ENCODE measurements at regions not wholly inside any gene's neighbourhood (a gene's known extent, or its start where the extent isn't known, plus 50 kb on each side); places are given as distances from the start of the nearest gene placed in this dataset.
"Not testable (repeated sequence)": the region's sequence is repeated elsewhere in the genome, so short reads cannot be mapped to it uniquely, and the experiment has no call there.

DNA sequence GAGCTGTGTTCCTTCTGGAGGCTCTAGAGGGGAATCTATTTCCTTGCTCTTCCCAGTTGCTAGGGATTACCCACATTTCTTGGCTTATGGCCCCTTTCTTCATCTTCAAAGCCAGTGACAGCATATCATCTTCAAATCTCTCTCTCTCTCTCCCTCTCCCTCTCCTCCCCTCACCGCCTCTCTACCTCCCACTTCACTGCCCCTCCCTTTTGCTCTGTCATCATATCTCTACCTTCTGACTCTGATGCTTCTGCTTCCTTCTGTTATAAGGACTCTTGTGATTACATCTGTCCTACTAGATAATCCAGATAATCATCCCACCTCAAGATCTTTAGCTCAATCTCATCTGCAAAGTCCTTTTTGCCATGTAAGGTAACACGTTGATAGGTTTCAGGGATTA, 93.1 kb upstream of the TEX13D start:
- DNase-seq, result no peak

DNA sequence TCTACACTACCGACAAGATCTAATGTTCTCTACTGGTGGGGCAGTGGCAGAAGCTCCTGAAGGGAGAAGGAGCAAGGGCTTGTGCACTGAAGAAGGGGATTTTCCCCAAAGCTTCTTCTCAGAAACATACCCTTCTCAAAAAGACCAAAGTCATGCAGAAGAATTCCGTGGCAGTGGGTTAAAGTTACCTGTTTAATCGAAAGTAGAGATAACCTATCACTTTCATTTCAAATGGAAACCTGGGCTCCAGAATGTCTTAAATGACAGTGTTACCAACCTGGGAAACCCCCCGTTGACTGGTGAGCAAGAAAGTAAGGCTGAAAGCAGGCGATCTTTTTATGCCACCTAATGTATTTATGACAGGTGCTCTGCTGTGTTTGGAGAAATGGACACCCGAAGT, 92.5 kb upstream of the TEX13D start:
- DNase-seq, result no peak

DNA sequence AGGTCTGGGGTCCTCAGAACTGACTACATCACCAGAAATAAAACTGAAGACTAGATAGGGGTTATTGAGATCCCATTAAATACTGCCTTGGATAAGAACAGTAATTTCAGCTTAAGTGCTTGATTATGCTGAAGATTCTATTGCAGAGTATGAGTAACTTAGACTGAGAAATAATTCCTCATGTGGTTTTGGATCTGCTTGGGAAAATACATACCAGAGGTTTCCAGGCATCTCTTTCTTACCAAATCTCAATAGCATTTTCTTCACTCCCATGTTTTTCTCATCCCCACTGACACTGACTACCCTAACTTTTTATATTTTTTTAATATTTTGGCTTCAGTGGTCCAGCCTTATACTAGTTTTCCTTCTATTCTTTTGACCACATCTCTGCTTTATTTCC, 92.0 kb upstream of the TEX13D start:
- no peak for DNase-seq

DNA sequence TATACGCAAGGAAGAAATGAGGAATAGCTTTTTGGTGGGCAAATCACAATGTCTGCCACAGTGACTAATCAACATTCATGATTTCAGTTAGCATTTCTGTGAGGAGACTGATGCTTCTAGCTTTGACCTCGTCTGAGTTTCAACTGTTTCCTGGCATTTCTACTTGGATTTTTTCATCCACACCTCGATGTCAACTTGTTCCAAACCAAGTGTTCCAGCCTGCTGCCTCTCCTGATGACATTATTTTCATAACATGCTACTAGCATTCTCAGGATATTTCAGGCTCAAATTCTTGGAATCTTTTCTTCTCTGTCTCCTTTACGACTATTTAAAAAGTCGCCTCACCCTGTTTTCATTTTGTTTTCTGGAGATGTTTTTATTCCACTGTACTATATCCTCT, 90.3 kb upstream of the TEX13D start:
- DNase-seq, result no peak

DNA sequence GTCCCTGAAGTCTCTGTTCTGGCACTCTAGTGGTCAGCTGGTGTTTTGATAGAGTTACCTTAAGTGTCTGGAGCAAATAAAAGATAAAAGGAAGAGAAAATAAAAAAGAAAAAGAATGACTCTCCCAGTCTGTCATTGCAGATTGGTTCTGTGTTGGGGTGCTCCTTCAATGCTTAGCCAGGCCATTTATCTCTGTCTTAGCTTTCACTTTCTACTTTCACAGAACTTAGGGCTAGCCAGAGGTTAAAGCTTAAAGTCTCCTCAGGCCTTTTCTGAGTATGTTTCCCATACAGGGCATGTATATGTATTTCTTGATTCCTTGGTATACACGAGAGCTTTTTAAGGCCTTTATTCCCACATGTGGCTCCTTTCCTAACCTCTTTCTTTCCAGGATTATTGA, 83.1 kb upstream of the TEX13D start:
- no peak for DNase-seq

DNA sequence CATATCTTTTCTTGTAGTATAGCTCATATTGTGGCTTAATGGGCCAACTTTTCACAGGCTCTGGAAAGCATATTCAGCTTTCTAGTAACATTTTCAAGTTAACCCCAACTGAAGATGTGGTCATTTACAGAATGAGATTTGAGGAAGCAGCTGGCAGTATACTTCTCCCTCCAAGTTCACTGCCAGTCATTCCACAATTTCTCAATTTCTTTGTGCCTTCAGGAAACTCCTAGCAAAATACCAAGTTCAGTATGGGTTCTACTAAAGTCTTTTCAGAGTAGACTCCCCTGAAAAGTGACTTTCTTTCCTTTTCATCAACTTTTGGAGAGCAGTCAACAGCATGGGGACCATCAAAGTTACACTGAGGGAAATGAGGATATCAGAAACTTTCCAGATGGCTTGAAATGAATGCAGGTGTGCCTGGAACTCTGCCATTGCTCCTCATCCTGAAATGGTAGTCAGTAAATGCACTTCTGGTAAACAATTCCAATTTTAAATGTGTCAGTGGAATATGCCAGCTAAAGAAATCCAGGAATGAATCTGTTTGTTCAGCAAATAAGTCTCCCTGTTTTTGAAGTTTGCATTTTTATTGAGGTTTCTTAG, 81.5 kb upstream of the TEX13D start:
- DNase-seq, result no peak

DNA sequence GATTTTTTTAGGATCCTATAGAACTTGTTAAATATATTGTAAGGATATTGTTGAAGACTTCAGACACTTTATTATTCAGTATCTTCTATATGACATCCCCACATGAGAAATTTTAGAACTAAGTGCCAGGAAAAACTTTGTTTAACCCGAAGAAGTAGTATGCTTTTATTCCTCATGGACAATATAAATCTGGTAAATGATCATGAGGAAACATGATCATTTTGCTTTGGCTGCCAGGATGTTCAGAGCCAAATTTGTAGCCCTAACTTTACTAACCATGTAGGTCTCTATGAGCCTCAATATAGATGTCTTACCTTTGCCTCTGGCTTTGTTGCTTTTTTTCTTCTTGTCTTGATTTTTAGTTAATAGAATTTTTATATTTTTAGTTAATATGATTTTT, 77.8 kb upstream of the TEX13D start:
- no peak for DNase-seq

DNA sequence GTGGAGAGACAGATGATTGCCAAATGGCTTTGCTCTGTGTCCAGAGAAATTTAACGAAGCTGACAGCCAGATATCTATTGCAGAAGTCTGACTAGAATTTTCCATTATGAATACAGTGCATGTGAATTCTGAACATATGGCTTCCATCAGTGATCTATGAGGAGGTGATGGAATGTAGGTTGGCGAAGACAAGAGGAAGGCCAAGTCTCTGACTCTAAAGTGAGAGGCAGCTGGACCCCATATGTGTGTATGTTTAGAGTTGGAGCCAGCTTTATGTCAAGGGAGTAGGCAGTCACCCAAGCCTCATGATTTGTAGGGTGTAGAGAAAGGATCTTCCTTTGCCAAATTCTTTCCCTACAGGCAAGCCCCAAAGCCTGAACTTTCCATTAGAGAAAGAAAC, 76.2 kb upstream of the TEX13D start:
- peak; percentile 88 for DNase-seq

DNA sequence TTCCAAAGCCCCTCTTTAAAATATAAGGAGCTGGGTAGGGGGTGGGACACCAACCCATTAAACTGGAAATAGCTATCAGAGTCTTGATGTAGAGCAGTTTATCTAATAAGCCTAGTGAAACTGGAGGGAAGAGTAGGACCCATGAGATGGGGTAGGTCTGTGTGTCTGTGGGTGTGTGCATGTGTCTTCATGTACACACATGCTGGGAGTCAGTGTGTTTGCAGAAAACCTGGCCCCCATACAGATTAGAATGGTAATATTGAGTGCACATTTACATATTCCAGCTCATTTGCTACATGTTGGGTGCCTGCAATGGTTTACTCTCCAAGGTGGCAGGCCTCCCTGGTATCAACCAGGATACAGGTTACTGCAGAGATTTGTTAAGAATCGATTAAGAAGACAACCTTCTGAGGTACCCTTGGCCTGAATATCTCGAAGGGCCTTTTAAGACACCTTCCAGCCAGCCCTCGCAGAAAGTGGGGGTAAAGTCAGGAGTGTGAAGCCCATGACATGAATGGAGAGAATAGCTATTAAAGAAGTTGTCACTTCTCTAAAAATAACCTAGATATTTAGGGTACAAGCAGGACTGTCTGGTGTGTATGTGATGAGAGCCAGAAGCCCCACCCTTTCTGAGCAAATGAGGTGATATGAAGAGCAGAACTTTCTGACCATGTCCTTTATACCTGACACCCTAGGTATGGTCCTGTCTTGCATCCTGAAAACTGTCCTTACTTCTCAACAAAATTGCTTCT, 75.7 kb upstream of the TEX13D start:
- DNase-seq, result no peak

DNA sequence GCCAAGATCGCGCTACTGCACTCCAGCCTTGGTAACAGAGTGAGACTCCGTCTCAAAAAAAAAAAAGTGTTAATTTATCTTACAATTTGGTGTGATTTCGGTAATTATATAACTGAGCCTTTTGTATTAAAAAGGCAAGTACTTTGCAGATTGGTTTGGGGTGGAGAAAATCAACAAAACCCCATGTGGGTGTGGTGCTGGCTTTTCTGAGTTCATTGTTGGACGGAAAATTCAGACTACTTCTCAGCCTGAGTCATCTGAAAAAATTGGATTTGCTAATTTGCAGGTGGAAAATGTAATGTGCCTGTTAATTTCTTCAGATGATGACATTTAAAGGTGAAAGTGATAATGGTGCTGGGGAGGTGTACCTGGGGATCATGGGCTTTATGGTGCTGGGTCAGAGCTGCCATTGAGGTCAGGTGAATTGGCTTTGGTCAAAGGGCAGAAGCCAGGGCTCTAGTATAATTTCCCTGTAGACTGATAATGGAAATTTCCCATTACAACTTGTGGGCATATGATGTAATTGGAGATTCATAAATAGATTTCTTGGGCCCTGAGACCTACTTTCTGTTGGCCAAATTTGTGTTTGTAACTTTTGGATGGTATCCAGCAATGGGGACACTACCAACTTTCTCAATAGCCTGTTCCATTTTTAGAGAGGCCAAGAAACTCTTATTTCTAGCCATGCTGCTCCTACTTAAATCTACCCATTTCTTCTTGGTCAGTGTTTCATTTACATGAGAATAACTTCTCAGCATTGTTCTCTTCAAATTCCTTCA, 74.3 kb upstream of the TEX13D start:
- no peak for DNase-seq

DNA sequence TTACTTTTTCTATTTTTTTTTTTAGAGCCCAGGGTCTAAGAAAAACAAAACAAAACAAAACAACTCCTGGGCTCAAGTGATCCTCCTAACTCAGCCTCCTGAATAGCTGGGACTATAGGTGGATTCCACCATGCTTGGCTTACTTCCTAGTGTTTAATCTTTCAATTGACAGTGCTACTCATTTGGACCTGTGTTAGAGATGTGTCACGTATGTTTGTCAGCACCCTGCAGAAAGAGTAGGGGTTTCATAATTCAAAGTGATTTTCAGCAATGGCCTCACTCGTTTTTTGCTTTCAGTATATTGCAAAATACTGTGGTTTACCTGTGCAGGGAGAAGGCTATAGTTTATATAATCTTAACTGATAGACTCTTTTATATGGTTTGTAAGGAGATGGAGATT, 71.6 kb upstream of the TEX13D start:
- DNase-seq, result no peak

DNA sequence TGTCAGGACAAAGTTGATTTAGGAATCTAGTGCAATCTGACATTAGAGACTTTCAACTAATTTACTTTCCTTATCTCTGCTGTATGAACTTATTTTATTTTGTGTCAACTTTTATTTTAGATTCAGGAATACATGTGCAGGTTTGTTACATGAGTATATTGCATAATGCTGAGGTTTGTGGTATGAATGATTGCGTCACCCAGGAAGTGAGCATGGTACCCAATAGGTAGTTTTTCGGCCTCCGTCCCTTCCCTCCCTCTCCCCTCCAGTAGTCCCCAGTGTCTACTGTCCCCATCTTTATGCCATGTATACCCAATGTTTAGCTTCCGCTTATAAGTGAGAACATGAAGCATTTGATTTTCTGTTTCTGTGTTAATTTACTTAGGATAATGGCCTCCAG, 68.7 kb upstream of the TEX13D start:
- no peak for DNase-seq

DNA sequence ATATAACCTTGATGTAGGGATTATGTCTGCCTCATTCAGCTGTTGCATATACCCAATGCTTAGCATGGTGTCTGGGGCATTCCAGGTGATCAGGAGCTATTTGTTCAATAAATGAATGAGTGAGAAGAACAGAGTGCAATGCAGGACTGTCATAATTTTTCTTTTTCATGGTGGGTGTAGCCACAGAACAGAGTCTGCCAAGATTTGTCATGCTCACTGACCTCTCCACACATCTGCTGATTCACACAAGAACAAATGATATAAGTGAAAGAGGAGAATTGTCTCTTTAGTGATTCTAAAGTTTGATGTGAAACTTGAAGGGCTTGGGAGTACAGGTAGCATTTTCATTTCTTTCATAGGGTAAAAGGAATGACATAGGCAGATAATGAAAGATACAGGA, 64.4 kb upstream of the TEX13D start:
- DNase-seq, result no peak

DNA sequence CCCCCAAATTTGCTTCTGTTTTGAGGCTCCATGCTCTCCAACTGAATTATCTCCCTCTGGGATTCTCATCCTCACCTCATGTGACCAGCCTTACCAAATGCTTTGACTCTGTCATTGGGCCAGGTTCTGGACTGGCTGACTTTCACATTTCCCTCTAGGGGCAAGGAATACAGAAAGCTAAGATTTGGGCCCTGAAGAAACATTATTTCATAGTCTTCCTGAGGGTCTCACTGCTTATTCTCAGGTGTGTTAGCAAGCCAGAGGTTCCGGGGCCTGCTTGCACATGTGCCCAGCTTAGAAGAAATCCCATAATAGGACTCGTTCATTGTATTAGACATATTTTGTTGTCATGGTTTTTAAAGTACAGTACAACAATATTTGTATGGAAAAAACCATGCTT, 62.6 kb upstream of the TEX13D start:
- DNase-seq, result no peak

DNA sequence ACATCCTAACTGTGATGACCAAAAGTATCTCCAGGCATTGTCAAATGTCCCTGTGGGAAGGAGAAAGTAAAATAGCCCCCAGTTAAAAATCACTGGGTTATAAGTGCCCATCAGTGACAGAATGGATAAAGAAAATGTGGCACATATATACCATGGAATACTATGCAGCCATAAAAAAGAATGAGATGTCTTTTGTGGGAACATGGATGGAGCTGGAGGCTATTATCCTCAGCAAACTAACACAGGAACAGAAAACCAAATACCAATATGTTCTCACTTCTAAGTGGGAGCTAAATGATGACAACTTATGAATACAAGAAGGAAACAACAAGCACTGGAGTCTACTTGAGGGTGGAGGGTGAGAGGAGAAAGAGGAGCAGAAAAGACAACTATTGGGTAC, 60.9 kb upstream of the TEX13D start:
- DNase-seq, result not testable (repeated sequence)

DNA sequence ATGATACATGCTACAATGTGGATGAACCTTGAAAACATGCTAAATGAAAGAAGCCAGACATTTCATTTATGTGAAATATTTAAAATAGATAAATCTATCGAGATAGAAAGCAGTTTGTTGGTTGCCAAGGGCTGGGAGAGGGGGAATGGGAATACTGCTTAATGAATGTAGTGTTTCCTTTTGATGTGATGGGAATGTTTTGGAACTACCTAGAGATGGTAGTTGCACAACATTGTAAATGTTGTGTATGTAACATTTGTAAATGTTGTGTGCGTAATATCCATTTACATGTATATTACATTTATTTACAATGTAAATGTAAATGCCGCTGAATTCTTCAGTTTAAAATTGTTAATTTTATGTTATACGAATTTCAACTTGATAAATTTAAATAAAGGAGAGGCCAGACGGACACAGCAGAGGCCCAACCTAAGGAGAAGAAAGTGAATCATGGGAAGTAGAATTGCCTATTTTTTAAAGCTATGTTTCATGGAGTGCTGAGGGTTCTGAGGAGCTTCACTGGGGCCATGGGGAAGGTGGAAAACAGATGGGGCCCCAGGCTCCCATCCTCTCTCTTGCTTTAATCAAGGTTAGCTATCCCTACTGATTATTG, 60.0 kb upstream of the TEX13D start:
- no peak for DNase-seq

DNA sequence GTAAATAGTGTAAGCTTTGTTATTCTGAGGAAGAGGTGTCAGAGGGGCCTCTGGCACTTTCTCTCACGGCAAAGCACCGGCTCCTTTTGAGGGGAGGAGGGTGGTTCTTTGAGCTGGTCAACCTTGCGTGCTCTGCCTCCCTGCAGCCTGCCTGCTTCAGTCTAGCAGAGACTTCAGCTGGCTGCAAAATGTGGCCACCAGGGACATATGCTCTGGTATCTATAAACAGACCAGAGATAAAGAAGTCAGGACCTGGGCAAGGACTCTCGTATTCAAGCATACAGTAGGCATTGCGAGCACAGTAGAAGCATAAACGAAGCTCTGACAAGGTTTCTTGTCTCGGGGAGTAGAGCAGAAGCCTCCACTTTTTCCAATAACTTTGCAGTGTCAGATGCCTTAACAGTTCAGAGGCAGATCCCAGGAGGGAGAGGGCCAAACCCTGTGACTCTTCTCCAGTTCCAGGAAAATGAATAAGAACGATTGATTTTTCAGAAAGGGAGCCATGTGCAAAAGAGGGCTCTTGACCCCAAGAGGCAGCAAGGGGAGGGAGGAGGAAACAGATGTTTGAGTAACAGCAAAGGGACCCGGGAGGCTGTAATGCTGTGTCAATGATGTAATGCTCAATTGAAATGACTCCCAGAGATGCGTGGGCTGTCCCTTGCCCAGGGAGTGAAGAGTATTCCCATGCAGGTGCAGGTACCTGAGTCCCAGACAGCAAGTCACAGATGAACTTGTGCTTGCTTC, 57.9 kb upstream of the TEX13D start:
- peak; percentile 76 for DNase-seq

DNA sequence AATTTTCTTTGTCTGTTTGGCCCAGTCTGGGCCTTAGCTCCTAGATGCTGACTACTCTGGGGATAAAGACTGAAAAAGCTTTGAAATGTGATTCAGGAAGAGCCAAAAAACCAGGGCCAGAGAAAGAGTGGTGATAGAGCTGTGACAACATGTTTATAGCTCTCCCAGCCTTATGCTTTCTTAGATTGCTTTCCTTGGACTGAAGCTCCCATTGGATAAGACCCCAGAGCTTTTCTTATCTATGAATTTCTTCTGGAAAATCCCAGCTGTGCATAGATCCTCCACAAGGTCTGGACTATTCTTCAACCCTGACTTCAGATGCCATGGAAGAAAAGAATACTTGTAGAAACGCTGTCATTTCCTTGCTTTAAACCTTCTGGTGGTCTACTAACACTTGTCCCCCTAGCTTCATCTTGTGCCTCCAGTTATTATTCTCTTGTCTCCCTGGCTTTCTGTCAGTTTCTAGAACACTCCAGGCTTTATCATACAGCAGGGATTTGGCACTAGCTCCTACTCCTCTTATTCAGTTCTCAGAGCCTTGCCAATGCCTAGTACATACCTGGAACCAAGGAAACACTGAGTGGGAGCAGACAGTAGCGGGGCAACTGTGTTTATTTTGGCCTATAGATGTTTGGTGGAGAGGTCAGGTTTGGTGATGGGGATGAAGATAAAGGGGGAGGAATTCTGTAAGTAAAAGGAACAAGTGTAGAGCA, 57.1 kb upstream of the TEX13D start:
- no peak for DNase-seq

DNA sequence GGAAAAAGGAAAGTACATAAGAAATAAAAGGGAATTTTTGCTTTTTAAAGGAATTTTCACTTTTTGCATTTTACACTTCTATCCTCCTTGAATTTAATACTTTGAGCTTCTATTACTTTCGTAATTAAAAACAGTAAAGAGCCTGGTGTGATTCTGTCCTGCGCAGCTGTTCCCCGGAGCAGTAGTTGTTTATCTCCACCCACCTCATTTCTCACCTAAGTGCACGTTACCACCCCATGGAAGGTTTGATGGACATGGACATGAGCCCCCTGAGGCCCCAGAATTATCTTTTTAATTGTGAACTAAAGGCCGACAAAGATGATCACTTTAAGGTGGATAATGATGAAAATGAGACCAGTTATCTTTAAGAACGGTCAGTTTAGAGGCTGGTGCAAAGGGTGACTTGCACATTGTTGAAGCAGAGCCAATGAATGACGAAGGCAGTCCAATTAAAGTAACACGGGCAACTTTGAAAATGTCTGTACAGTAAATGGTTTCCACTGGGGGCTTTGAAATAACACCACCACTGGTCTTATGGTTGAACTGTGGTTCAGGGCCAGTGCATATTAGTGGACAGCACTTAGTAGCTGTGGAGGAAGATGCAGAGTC, 52.1 kb upstream of the TEX13D start:
- DNase-seq, result no peak

DNA sequence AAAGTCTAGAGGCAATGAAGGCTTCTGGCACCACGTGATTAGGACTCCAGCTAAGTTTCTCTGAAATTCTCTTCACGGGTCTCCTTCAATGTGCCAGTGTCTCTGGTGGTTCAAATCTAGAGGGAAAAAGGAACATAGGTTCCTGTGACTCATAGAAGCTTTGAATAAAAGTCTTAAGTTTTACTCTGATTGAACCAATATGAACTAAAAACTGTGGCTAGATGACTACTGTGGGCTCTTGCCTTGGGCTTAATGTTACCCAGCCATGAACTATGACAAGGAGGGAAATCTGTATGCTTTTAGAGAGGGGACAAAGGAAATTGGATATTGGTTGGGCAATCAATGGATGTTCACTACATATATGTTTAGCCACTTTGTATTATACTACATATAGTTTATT, 49.9 kb upstream of the TEX13D start:
- no peak for DNase-seq
